ENCODE measurements at regions not wholly inside any gene's neighbourhood (a gene's known extent, or its start where the extent isn't known, plus 50 kb on each side); places are given as distances from the start of the nearest gene placed in this dataset.

- TF ChIP-seq PCBP2 (optimal IDR thresholded peaks at IDR 0.05; ENCODE audit: low read depth, low read length, poor library complexity, severe bottlenecking), result no peak
- no peak for TF ChIP-seq POLR2AphosphoS5 (IDR thresholded peaks at IDR 0.05; ENCODE audit: low read depth, low read length)
- TF ChIP-seq ELF1 (CRISPR knock-in tag; IDR thresholded peaks at IDR 0.05), result no peak
- no peak for TF ChIP-seq ZNF232 (CRISPR knock-in tag; IDR thresholded peaks at IDR 0.05; ENCODE audit: borderline replicate concordance)
- no peak for TF ChIP-seq FOXJ3 (CRISPR knock-in tag; IDR thresholded peaks at IDR 0.05; ENCODE audit: borderline replicate concordance)
- TF ChIP-seq, protein P1, sequence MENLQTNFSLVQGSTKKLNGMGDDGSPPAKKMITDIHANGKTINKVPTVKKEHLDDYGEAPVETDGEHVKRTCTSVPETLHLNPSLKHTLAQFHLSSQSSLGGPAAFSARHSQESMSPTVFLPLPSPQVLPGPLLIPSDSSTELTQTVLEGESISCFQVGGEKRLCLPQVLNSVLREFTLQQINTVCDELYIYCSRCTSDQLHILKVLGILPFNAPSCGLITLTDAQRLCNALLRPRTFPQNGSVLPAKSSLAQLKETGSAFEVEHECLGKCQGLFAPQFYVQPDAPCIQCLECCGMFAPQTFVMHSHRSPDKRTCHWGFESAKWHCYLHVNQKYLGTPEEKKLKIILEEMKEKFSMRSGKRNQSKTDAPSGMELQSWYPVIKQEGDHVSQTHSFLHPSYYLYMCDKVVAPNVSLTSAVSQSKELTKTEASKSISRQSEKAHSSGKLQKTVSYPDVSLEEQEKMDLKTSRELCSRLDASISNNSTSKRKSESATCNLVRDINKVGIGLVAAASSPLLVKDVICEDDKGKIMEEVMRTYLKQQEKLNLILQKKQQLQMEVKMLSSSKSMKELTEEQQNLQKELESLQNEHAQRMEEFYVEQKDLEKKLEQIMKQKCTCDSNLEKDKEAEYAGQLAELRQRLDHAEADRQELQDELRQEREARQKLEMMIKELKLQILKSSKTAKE (CRISPR knock-in tag; IDR thresholded peaks at IDR 0.05; ENCODE audit: borderline replicate concordance), result no peak
- no peak for TF ChIP-seq MAFG (CRISPR knock-in tag; IDR thresholded peaks at IDR 0.05)
These were observed 417.0 kb downstream of the GALR1 start for GRCh38 chr18:77666613-77667012.

Data from HepG2 (cell line).